ENCODE measurements at regions not wholly inside any gene's neighbourhood (a gene's known extent, or its start where the extent isn't known, plus 50 kb on each side); places are given as distances from the start of the nearest gene placed in this dataset.
"Not testable (repeated sequence)": the region's sequence is repeated elsewhere in the genome, so short reads cannot be mapped to it uniquely, and the experiment has no call there.

- DNase-seq (ENCODE audit: low spot score) = no peak
Measured at GRCh38 chr7:153224890-153225289, 465.3 kb downstream of the ACTR3B start.

GRCh38 chr7:153245136-153245535, 485.6 kb downstream of the ACTR3B start:
- DNase-seq (ENCODE audit: low spot score) = not testable (repeated sequence)

GRCh38 chr7:153245809-153246208, 486.3 kb downstream of the ACTR3B start:
- DNase-seq (ENCODE audit: low spot score) = no peak

GRCh38 chr7:153247926-153248325, 488.4 kb downstream of the ACTR3B start:
- DNase-seq (ENCODE audit: low spot score) = no peak

- no peak for DNase-seq (ENCODE audit: low spot score)
Measured at GRCh38 chr7:153258686-153259085, 499.1 kb downstream of the ACTR3B start.

GRCh38 chr7:153276394-153276793, 516.8 kb downstream of the ACTR3B start:
- no peak for DNase-seq (ENCODE audit: low spot score)

- DNase-seq (ENCODE audit: low spot score) = no peak
Measured at GRCh38 chr7:153286763-153287162, 527.2 kb downstream of the ACTR3B start.

GRCh38 chr7:153290066-153290465, 530.5 kb downstream of the ACTR3B start:
- no peak for DNase-seq (ENCODE audit: low spot score)

GRCh38 chr7:153297141-153297540, 537.6 kb downstream of the ACTR3B start:
- no peak for DNase-seq (ENCODE audit: low spot score)

GRCh38 chr7:153301936-153302335, 542.4 kb downstream of the ACTR3B start:
- no peak for DNase-seq (ENCODE audit: low spot score)

GRCh38 chr7:153320005-153320404, 560.5 kb downstream of the ACTR3B start:
- no peak for DNase-seq (ENCODE audit: low spot score)

- no peak for DNase-seq (ENCODE audit: low spot score)
Measured at GRCh38 chr7:153320681-153321080, 561.1 kb downstream of the ACTR3B start.

GRCh38 chr7:153322991-153323390, 563.4 kb downstream of the ACTR3B start:
- DNase-seq (ENCODE audit: low spot score) = no peak

- no peak for DNase-seq (ENCODE audit: low spot score)
Measured at GRCh38 chr7:153324094-153324493, 564.5 kb downstream of the ACTR3B start.

- no peak for DNase-seq (ENCODE audit: low spot score)
Measured at GRCh38 chr7:153327683-153328082, 568.1 kb downstream of the ACTR3B start.

GRCh38 chr7:153331427-153331826, 571.9 kb downstream of the ACTR3B start:
- no peak for DNase-seq (ENCODE audit: low spot score)

GRCh38 chr7:153354071-153354470, 594.5 kb downstream of the ACTR3B start:
- no peak for DNase-seq (ENCODE audit: low spot score)

GRCh38 chr7:153370092-153370491, 610.5 kb downstream of the ACTR3B start:
- no peak for DNase-seq (ENCODE audit: low spot score)

- no peak for DNase-seq (ENCODE audit: low spot score)
Measured at GRCh38 chr7:153380636-153381035, 621.1 kb downstream of the ACTR3B start.

GRCh38 chr7:153381275-153382040, 621.9 kb downstream of the ACTR3B start:
- no peak for DNase-seq (ENCODE audit: low spot score)

- no peak for DNase-seq (ENCODE audit: low spot score)
Measured at GRCh38 chr7:153382641-153383101, 623.1 kb downstream of the ACTR3B start.

GRCh38 chr7:153383781-153384180, 624.2 kb downstream of the ACTR3B start:
- no peak for DNase-seq (ENCODE audit: low spot score)

GRCh38 chr7:153385502-153385901, 626.0 kb downstream of the ACTR3B start:
- DNase-seq (ENCODE audit: low spot score) = no peak

GRCh38 chr7:153386556-153386955, 627.0 kb downstream of the ACTR3B start:
- DNase-seq (ENCODE audit: low spot score) = no peak

Measured in GM03348 (cell line).